22Rv1 (cell line): ENCODE measurements at regions not wholly inside any gene's neighbourhood (a gene's known extent, or its start where the extent isn't known, plus 50 kb on each side); places are given as distances from the start of the nearest gene placed in this dataset.

Experiments
- ZFX ChIP-seq: fragments of 450-650 bp; IDR thresholded peaks from 2 replicates; pipeline ENCODE4 v1.6.1; 2017; ENCODE audit warnings: antibody characterized with exemption, borderline replicate concordance
- TF ChIP-seq, protein P1 (sequence below): fragments of 450-650 bp; IDR thresholded peaks from 2 replicates; pipeline ENCODE4 v1.5.1; 2017; ENCODE audit warnings: mild to moderate bottlenecking

DNA sequence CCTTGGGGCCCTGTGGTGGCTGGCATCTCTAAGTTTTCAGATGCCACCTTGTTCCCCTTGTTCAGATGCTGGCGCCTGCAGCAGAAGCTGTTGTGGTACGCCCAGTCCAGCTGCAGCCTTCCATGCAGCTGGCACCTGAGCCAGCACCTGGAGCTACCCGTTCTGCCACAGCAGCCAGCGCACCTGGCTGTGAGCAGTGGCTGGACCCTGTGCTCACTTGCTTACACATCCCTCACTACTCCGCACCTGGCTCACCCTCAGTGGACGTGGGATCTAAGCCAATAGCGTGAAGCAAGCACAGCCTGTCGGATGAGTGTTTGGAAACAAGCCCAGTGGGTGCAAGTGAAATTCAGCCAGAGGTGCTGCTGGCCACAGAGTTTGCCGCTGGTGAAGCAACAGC is 607.5 kb upstream of the BCHE start:
- TF ChIP-seq, protein P1, sequence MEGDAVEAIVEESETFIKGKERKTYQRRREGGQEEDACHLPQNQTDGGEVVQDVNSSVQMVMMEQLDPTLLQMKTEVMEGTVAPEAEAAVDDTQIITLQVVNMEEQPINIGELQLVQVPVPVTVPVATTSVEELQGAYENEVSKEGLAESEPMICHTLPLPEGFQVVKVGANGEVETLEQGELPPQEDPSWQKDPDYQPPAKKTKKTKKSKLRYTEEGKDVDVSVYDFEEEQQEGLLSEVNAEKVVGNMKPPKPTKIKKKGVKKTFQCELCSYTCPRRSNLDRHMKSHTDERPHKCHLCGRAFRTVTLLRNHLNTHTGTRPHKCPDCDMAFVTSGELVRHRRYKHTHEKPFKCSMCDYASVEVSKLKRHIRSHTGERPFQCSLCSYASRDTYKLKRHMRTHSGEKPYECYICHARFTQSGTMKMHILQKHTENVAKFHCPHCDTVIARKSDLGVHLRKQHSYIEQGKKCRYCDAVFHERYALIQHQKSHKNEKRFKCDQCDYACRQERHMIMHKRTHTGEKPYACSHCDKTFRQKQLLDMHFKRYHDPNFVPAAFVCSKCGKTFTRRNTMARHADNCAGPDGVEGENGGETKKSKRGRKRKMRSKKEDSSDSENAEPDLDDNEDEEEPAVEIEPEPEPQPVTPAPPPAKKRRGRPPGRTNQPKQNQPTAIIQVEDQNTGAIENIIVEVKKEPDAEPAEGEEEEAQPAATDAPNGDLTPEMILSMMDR: no peak
- TF ChIP-seq ZFX: no peak
